HG02588 (cell line): ENCODE measurements at regions not wholly inside any gene's neighbourhood (a gene's known extent, or its start where the extent isn't known, plus 50 kb on each side); places are given as distances from the start of the nearest gene placed in this dataset.

Experiments
- ATAC-seq: cut with Tn5 transposase; IDR thresholded peaks from one replicate; pipeline ENCODE4 v1.9.1; 2021; ENCODE audit warnings: mild to moderate bottlenecking, moderate library complexity; ENCODE audit not compliant: unreplicated experiment

DNA sequence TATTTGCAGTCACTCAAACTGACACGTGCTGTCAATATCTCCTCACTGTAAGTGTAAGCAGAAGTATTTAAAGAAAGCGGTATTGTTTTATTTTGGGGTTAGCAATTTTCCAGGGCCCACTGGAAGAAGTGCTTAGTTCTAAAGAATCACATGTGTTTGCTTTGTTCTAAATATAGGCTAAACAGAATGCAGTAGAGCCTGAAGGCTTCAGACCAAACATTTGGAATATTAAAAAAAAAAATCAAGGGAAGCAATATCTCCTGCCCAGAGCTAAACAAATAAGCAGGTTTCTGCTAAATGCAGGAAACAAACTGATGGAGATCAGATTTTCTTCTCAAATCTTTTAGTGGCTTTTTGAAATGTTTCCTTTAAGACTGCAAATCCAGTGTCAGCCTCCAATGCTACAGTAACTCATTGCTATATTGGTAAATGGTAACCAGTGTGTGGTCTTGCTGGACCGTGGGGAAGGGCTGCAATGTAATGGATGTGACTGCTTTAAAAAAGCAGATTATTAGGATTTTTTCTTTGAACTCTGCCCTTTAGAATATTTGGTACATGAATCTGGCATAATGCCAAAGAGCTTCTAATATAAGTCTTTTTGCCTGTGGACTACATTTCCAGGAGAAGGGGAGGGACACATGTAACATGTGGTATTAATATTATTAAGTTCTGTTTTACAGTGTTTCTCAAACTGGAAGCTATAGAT, 317.1 kb upstream of the FERMT1 start:
- no peak for ATAC-seq

DNA sequence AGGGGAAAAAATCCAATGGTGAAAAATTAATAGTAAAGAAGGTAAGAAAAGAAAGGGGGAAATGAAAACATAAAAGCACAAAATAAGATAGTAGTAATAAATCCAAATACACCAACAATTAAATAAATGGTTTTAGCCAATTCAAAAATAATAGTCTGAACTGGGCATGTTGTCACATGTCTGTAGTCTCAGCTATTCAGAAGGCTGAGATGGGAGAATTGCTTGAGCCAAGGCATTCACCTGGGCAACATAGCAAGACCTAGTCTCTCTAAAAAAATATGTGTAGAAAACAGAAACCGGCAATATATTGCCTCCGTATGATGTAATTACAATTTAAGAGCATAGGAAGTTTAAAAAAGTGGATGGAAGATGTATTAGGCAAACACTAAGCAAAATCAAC, 311.3 kb upstream of the FERMT1 start:
- ATAC-seq, result no peak

DNA sequence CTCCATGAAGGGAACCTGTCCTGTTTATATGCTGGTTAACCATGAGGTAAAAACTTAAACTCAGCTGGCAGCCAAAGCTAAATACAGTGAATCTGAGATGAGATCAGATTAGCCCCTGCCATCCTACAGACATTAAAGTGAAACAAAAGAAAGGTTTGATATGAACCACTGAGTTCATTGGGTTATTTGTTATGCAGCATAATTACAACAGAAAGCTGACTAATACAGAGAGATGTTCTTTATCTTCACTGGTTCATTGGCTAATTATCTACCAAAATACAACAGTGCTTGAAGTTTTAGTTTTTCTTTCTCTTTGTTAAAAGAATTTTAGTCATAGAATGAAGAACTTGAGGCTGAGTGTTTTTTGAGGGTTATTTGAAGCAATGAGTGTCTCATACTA, 307.6 kb upstream of the FERMT1 start:
- ATAC-seq, result no peak

DNA sequence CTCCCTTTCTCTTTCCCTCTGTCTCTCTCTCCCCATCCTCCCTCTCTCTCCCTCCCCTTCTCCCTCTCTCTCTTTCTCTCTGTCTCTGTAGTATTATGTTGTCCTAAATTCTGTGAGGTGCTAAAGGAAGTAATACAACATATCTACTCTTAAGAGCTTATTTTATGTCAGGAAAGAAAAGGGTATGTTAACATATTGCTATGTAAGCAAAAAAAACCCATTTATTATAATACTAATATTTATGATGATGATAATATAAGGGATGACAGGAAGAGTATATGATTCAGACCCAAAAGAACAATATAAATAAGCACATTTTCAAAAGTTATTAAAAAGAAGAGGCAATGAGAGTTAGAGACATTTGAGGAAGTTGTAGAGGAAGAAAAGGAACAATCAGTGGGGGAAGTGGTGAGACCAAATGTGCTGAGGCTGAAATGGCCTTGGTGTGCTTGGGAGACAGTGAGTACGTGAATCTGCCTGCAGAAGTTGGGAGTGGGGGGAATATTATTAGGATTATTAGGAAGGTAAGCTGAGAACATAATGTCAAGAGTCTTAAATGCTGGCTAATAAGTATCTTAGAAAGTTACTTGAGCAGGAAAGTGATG, 303.6 kb upstream of the FERMT1 start:
- ATAC-seq, result no peak

DNA sequence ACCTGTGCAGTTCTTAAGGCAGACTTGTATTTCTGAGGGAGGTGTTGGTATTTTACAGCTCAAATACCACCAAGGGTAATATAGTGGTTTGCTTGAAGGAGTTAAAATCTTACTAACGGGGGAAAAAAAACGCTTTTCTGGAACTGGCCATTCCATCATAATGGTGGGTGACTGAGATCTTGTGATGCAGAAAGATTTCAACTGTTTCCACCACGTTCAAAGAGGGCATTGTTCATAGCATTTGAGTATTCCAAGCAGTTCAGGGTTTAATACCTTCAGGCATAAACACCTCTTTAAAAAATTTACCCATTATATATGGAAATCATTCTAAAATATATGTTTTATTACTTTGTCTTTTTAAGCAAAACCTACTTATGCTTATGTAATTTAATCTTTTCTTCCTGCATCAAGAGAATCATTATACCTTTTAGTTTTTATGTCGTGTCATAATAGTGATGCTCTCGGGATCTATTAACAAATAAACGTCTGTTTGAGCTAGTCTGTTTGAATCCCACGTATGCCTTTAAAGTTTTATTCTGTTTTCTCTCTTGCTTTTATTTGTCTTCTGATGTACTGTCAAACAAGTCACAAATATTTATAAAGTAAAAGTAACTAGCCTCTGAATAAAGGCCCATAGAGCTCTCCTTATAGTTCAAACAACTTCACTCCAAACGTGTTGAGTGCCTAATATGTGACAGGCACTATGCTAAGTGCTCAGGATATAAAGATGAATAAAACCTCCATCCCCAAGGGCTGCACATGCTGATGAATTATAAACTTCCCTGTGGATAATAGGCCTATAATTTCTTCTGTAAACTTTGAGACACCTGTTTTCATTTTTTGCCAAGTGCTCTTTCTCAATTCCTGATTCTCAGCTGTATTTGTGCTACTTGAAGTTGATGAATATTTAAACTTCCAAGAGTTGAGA, 298.8 kb upstream of the FERMT1 start:
- ATAC-seq, result no peak

DNA sequence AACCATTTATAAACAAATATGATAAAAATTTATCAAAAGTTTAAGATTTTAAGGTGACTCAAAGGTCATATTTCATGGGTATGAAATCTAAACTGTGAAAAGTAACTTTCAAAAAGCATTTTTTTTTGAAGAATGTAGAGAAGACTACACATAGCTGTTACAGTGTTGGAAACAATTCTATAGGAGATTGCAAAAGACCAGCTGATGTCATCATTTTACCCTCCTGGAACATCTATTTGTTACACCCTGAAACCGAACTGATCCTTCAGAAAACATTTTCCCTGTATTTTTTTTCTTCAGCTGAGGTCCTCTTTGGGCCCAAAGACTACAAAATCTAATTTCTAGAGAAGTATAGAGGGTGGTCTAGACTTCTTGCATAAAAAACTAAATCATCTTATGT, 297.5 kb upstream of the FERMT1 start:
- ATAC-seq, result no peak

DNA sequence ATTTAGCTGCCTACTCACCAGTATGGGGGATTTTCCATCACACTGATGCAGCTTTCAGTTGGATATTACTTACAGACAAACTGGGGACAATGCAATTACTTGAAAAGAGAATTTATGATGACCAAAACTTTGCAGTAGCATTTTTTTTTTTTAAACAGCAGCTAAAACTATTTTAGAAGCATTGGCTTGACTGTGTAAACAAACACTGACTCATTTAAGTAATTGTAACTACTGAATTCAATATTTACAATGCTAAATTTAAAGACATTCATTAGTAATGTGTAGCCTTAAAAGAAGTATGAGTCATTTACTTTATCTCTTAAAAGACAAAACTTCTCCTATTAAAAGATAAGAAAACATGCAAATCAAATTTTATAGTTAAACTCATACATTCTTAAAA, 295.9 kb upstream of the FERMT1 start:
- no peak for ATAC-seq

DNA sequence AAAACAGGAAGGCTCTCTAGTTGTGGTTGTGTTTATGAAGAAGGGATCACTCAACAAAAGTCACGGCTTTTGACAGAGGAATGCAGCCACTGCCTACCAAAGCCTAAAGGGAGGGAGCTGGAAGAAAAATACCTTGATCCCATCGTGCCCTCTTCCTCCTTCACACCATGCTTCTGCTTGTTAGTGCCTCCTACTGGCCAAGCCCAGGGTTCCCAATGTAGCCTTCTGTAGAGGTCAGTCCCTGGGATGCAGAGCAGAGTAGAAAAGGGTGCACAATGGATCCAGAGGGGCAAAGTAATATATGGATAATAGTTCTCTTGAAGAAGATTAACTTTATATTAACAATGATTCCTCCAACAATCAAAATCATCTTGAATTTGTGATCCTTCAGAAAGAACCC, 293.5 kb upstream of the FERMT1 start:
- ATAC-seq, result no peak

DNA sequence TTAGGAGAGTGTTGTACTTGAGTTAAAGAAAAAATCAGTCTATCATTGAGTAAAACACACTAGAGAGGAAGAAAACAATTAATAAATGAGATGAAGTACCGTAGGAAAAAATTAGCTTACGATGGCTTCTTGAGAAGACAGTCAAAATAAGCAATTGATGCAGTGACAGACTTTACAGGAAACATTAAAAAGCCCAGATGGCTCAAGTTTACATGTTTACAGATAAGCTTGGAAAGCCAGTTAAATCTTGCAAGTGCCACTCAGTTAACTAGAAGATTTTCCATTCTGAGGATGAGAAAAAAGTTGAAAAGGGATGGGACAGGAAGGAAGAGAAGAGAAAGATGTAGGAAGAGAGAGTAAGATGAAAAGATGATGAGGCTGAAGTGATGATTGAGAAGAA, 288.8 kb upstream of the FERMT1 start:
- ATAC-seq, result no peak

DNA sequence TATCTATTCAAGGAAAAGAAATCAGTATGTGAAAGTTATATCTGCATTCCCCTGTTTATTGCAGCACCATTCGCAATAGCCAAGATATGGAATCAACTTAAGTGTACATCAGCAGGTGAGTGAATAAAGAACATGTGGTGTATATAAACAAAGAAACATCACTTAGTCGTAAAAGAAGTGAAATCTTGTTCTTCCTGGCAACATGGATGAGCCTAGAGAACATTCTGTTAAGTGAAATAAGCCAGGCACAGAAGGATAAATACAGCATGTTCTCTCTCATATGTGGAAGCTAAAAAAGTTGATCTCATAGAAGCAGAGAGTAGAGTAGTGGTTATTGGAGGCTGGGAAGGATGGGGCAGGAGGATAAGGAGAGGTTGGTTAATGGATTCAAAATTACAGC, 287.9 kb upstream of the FERMT1 start:
- no peak for ATAC-seq

DNA sequence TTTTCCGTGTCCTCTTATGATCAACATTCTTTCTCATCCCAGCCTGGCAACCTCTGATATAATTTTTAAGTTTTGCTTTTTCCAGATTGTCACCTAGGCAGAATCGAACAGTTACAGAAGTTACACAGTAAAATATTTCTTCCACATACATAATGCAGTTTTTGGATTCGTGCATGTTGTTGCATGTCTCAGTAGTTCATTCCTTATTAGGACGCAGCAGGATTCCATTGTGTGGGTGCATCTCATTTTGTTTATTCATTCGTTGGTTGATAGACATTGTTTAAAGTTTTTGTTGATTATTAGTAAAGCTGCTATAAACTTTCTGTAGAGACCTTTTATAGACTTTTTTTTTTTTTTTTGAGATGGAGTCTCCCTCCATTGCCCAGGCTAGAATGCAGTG, 284.3 kb upstream of the FERMT1 start:
- no peak for ATAC-seq

DNA sequence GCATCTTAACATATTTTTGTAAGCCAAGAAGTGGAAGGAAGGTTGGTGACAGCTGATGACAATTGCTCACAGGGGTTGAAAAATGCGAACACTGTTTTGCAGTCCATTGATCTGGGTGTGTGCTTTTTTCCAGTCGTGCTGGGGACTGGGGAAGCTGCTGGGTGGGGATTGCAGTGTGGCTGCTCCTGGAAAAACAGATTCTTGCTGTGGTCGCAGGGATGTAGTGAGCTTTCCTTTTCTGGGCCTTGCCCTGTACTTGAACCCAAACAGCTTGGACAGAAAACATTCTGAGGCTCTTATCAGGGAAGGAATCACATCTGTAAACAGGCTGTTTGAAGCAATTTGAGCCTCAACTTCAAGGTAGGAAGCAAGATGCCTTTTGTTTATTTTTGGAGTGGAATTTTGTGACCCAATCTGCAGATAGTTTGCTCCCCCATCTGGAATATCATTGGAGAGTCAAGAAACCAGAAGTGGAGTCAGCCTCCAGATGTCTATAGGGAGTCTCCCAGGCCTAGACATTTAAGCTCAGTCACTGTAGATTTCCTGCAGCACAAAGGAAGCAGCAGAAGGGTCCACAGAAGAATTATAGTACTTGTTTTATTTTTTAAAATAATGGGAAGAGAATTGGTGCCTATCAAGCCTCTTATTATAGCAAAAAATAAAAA, 279.2 kb upstream of the FERMT1 start:
- no peak for ATAC-seq

DNA sequence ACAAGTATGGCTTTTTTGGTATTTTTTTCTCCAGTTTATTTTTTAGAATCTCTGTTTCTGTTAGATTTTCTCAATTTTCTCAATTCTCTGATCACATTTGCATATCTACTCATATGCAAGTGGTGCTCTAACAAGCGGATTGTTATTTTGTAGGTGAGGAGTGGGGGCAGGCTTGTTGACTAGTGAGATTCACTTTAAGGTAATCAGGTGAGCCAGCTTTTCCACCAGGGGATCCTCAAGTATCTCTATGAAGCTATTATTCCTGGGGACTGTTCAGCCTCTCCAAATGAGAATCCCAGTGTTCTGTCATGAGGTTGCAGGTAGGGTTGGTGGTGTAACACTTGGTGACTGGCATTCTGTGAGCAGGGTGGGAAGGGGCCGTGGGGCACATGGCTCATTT, 274.3 kb upstream of the FERMT1 start:
- ATAC-seq, result no peak

DNA sequence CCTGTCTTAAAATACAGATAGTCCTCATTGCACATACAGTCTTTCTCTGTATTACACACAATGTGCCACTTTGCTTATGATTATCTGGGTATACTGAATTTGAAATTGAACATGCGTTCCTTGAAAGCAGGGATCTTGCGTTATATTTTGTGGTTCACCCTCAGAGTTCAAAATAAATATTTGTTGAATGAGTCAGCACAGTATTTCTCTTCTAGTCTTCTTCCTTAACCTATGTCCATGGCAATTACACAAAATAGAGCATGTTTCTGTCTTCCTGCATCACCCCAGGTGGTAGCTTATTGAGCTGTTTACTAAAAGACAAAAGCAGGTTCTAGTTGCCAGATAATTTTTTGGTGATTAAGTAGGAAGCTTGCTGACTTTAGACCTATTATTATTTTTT, 272.9 kb upstream of the FERMT1 start:
- ATAC-seq, result no peak

DNA sequence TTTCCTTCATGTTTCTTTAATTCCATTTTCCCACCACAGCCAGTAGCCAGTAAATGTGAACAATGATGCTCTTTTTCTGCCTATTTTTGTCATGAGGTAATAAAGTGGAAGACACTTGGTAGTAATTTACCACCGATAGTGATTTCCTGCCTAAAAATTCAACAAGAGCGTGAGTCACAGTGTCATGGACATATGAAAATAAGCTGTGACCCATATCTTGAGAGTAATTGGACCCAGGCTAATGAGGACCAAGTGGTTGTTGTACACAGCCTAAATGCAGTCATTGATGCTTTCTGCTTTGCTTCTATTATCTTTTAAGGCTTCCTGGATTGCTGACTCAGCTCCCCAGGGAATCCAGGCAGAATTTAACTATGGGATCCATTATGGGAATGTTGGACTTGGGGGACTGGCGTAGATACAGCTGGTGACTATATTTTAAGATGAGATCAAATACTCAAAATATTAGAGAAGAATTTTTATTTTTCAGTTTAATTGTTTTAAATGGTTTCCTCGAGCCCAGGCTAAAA, 265.9 kb upstream of the FERMT1 start:
- ATAC-seq, result no peak

DNA sequence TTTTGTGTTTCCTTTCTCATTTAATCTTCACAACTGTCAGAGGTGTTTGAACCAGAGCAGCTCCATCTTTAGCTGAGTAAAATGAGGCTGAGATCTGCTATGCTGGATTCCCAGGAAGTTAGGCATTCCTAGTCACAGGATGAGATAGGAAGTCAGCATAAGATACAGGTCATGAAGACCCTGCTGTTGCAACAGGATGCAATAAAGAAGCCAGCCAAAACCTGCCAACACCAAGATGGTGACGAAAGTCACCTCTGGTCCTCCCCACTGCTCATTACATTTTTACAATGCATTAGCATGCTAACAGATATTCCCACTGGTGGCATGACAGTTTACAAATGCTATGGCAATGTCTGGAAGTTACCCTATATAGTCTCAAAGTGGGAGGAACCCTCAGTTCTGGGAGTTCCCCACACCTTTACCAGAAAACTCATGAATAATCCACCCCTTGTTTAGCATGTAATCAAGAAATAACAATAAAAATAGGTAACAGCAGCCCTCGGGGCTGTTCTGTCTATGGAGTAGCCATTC, 262.2 kb upstream of the FERMT1 start:
- ATAC-seq, result no peak

DNA sequence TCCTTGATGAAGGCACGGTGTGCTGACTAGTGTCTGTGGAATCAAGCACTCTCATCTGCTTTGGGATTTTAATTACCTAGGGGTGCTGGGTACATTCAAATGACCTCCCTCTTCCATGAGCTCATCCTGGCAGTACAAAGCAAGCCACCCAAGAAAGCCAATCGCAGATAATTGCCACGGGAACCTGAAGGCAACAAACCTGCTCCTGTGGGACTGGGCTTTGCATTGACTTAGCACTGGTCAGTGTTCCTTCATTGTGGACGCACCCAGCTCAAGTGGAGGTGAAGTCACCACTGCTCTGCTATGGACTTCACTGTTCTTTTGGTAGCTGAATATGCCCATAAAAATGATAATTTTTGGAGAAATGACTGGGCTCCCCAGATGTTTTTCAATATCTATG, 261.6 kb upstream of the FERMT1 start:
- no peak for ATAC-seq

DNA sequence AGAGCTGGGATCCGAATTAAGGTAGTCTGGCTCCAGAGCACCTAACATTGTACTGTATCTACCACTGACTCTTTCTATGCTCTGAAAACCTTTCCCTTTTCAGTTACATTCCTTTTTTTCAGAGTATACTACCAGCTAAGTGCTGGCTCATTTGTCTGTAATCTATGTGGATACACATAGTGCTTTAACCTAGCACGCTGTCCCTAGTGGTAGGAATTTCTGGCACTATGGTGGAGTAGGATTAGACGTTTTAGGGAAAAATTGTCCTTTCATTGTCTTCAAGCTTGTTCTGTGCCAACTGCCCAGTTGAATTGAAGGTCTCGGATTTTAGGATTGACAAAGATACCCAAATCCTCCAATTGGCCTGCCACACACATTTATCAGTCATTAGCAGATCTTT, 259.1 kb upstream of the FERMT1 start:
- no peak for ATAC-seq

DNA sequence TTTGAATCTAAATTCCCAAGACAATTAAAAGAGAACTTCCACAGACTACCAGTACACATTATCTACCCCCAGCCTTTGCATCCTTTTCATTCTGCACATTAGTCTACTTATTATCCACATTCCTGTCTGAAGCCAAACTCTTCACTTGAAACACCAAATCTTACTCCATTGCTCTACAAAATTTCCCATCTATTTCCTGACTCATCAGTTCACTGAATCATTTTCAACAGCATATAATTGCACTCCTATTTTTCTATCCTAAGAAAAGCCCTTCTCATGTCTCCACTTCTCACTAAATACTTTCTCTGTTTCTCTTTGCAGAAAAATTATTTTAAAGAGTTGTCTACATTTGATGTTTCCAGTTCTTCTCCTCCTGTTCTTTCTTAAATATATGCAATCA, 239.4 kb upstream of the FERMT1 start:
- ATAC-seq, result no peak

DNA sequence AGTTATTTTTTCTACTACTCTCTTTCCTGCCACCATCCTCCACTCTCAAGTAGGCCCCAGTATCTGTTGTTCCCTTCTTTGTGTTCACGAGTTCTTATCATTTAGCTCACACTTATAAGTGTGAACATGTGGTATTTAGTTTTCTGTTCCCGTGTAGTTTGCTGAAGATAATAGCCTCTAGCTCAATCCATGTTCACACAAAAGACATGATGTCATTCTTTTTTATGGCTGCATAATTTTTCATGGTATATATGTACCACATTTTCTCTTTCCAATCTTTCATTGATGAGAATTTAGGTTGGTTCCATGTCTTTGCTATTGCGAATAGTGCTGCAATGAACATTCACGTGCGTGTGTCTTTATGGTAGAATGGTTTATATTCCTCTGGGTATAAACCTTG, 237.9 kb upstream of the FERMT1 start:
- no peak for ATAC-seq
